ENCODE measurements at regions not wholly inside any gene's neighbourhood (a gene's known extent, or its start where the extent isn't known, plus 50 kb on each side); places are given as distances from the start of the nearest gene placed in this dataset.
"Not testable (repeated sequence)": the region's sequence is repeated elsewhere in the genome, so short reads cannot be mapped to it uniquely, and the experiment has no call there.

GRCh38 chr5:88090506-88090905 is 178.1 kb downstream of the TMEM161B start:
- no peak for DNase-seq

GRCh38 chr5:88089719-88090390 is 178.8 kb downstream of the TMEM161B start:
- DNase-seq = no peak

DNA sequence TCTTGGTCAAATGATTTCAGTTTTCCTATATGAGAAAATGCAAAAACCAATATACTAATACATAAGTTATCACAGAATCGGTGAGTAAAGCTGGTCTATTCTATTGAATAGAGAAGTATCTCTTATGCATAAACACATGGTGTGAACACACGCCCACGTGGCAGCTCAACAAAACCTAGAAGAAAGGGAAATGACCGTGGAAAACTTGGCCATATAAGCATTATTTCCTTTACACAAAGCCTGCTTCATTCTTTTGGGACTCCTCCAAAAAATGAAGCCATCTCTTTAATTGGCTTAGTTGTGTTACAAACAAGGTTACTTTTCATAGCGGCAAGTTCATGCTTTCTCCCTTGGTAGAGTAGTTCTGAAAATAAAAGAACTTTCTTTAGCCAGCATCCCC is 183.2 kb downstream of the TMEM161B start:
- DNase-seq = no peak

- no peak for DNase-seq
Observed at GRCh38 chr5:88081877-88082276, 186.8 kb downstream of the TMEM161B start.

GRCh38 chr5:88063813-88064212 is 204.8 kb downstream of the TMEM161B start:
- no peak for DNase-seq

DNA sequence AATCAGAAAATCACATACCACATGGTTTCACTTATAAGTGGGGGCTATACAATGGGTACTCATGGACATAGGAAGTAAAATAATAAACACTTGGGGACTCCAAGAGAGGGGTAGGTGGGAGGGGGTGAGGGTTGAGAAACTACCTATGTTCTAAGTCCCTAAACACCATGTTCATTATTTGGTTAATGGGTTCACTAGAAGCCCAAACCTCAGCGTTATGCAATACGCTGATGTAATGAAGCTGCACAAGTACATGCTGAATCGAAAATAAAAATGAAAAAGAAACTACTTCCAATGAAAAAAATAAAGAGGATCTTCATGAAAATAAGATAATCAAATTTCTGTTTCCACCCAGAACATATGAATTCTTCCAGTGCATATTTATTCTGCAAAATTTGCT is 208.5 kb downstream of the TMEM161B start:
- no peak for DNase-seq

GRCh38 chr5:88058625-88059024 is 210.0 kb downstream of the TMEM161B start:
- no peak for DNase-seq

DNA sequence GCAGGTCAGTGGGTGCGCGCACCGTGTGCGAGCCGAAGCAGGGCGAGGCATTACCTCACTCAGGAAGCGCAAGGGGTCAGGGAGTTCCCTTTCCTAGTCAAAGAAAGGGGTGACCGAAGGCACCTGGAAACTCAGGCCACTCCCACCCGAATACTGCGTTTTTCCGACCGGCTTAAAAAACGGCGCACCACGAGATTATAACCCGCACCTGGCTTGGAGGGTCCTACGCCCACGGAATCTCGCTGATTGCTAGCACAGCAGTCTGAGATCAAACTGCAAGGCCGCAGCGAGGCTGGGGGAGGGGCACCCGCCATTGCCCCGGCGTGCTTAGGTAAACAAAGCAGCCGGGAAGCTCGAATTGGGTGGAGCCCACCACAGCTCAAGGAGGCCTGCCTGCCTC is 216.2 kb downstream of the TMEM161B start:
- DNase-seq = not testable (repeated sequence)

GRCh38 chr5:88051148-88051547 is 217.5 kb downstream of the TMEM161B start:
- DNase-seq = no peak

DNA sequence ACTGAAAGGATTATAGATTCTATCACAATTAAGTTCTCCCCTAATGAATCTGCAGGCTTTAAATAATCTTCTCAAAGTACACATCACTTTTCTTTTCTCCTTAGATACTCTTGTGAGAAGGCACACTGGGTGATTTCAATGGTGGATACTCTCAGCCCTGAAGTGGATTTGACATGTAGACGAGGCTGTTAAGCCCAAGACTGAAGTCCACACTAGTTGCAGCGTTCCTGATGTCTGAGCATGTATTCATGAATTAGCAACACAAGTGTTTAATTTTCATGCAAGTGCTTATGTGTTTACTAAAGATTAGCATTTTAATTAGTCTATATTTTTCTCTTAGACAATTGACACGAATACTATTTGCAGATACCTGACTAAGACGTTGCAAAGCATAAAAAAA is 218.9 kb downstream of the TMEM161B start:
- DNase-seq = no peak

- no peak for DNase-seq
Observed at GRCh38 chr5:88049156-88049555, 219.5 kb downstream of the TMEM161B start.

DNA sequence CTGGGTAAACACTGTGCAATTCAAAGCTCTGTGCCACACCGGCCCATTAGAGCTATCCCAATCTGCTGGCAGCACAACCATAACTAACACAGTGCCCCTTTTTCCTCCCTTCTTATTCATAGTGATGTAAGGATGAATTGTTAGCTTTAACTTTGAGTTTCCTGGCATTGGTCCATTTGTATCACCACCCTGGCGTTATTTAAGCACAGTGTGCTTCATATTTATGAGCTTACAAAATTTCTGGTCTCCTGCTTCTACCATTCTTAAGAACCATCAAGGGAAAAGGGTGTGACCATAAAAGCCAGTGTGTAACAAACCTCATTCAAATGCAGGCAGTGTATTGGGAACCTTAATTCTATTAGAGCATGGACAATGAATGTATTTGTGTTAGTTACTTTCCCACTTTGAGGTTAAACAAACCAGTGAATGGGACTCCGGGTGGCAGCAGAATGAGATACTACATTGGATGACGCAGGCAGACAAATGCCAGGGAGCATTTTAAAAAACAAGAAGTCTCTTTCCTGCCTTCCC is 222.6 kb downstream of the TMEM161B start:
- DNase-seq = no peak

- no peak for DNase-seq
Observed at GRCh38 chr5:88045165-88045564, 223.5 kb downstream of the TMEM161B start.

DNA sequence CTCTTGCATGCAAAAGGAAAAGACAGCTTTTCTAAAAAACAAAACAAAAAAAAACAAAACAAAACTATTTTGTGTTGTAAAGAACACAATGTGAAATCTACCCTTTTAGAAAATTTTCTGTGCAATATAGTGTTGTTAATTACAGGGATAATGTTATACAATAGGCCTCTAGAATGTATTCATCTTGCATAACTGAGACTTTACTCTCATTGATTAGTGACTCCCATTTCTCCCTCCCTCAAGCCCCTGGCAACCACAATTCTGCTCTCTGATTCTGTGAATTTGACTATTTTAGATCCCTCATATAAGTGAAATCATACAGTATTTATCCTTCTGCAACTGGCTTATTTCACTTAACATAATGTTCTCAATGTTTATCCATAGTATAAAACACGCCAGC is 234.1 kb downstream of the TMEM161B start:
- no peak for DNase-seq

GRCh38 chr5:88033191-88033590 is 235.5 kb downstream of the TMEM161B start:
- no peak for DNase-seq

DNA sequence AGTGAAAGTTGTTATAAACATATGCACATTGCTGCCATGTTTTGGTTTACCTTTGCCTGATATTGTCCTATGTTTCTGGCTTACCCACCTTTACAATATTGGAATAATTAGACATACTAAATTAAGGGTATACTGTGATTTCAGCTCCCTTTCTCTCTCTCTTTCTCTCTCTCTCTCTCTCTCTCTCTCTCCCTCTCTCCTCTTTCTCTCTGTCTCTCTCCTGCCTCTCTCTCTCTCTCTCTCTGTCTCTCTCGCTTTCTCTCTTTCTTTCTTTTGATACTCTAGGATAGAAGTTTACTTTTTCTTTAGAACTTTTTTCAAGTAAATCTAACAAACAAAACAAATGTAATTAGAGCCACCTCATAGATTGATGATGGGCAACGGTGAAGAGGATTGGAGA is 239.6 kb downstream of the TMEM161B start:
- DNase-seq = no peak

DNA sequence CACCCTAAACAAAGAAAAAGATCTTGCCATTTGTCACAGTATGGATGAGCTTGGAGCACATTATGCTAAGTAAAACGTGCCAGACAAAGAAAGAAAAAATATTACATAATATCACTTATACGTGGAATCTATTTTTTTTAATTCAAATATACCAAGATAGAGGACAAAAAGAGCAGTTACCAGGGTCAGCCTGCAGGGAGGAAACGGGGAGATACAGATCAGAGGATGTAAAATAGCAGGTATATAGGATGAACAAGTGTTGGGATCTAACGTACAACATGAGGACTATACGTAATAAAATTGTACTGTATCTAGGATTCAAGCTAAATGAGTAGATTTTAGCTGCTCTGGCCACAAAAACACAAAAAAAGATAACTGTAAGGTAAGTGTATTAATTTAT is 247.5 kb downstream of the TMEM161B start:
- no peak for DNase-seq

GRCh38 chr5:88014984-88015383 is 253.7 kb downstream of the TMEM161B start:
- DNase-seq = not testable (repeated sequence)

DNA sequence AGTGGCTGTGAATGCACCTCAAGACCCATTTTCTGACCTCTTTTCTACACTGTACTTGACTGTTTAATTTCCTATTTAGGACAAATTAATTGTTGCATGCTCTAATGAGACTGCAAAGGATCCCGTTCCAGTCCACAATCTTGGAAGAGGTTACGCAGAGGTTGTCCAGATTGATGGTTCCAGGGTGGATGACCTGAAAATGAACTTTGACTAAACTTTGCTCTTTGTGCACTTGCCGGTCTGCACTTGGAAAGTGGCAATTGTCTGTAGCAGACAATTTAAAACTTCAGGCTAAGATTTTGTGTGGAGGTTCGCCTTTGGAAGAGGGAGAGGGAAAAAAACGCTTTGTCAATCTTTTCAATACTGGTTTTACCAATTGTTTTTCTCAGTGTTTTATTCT is 267.8 kb downstream of the TMEM161B start:
- no peak for DNase-seq

- DNase-seq = no peak
Observed at GRCh38 chr5:87997662-87998061, 271.0 kb downstream of the TMEM161B start.

- no peak for DNase-seq
Observed at GRCh38 chr5:87966213-87966612, 302.4 kb downstream of the TMEM161B start.

DNA sequence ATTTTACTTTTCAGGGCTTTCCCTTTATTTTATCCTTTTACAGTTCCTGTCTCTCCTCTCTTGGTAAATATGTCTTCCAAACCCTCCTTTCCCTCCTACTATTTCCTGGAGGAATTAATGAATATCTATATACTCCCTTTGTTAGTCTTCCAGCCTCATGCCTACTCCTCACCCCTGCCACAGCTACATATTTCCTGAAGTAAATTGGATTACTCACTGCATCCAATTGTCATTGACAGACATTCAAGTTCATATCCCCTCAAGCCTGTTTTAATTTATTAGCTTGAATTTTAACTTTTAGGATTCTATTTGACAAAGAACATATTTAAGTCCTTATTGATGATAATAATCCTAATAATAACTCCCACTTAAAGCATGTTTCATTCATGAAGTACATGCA is 314.5 kb downstream of the TMEM161B start:
- no peak for DNase-seq

DNA sequence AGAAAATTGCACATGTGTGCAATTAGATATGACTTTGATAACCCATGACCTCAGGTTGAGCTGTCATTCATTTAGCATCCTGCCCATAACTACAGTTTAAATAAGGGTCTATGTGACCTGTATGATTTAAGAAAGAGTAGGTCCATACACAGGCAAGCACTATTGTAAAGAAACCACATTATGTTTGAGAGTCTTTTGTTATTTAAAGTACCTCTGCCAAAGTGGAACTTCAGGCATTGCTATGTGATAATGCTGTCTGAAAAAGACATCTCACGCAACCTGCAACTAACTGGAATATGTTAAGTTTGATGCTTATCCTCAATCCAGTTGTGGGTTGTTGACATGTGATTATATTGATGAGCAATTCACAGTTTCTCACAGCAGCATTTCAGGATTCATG is 317.0 kb downstream of the TMEM161B start:
- no peak for DNase-seq

DNA sequence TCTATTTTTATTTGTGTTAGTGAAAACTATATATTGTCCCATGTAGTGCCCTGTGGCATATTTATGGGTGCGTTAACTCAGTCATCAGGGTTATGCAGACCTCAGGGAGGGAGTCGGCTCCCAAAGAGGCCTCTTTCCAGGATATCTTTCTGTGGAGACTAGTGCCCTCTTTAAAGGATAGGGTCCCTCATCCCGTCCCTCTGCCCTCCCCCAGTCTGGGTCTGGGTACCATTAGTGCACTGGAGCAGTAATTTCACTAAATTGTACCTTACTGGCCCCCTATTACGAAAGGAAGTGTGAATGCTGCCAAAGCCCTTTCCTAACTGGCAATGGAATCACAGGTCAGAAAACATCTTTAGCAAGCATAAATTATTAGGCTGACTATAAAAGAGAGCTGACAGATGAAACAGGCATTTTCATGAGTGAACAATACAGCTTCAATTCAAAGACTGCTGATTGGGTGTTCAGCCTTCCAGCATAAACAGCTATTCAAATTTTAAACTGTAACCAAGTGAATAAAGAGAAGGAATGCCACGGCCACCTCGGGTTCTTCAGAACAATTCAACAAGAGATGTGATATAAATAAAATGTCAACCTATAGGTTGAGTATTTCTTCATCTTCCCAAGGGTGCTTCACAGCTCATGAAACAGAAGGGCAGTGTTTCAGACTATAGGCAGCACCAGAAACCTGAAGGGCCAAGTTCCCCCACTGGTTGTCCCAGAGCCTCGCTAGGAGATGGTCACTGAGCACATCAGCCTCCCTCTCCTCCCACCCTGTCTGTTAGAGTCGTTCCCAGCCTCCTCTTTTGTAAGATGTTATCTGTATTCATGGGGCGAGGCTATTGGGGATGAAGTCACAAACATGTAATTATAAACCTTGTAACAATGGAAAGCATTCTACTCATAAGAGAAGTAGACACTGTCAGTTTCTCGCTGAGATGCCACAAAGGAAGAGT is 318.7 kb downstream of the TMEM161B start:
- peak; percentile 68 for DNase-seq

Measured in COR-L47 (cell line).